ENCODE measurements at regions not wholly inside any gene's neighbourhood (a gene's known extent, or its start where the extent isn't known, plus 50 kb on each side); places are given as distances from the start of the nearest gene placed in this dataset.

GRCh38 chr12:24707334-24707733, 241.6 kb downstream of the BCAT1 start (continued):
- TF ChIP-seq SREBF2 (IDR thresholded peaks at IDR 0.05): no peak

- Histone ChIP-seq H3K4me3 (no peak overlapping the region), H3K4me1 (no peaks in the 10 kb centered on the region), H3K4me2 (no peak overlapping the region), H3K27ac (no peak overlapping the region), H3K9me3 (no peaks in the 10 kb centered on the region)
- ChIA-PET CTCF (no interaction called here), POLR2A (no interaction called here)
- DNase-seq (ENCODE audit: low read depth in 1 of 2, low spot score in 1 of 2) (no peak), FAIRE-seq (no peak), ATAC-seq (no peak)
- TF ChIP-seq GATA3 (IDR thresholded peaks at IDR 0.05; ENCODE audit: borderline replicate concordance): no peak
- TF ChIP-seq FOXS1 (CRISPR knock-in tag; IDR thresholded peaks at IDR 0.05): no peak
- TF ChIP-seq CBX8 (IDR thresholded peaks at IDR 0.05): no peak
- TF ChIP-seq ZNF302 (CRISPR knock-in tag; IDR thresholded peaks at IDR 0.05): no peak
- no peak for TF ChIP-seq HOXB13 (CRISPR knock-in tag; IDR thresholded peaks at IDR 0.05; ENCODE audit: low read depth)
- TF ChIP-seq RFX5 (IDR thresholded peaks at IDR 0.05): no peak
- TF ChIP-seq FOSB (CRISPR knock-in tag; IDR thresholded peaks at IDR 0.05): no peak
- TF ChIP-seq RARB (CRISPR knock-in tag; IDR thresholded peaks at IDR 0.05): no peak
- TF ChIP-seq CHD2 (IDR thresholded peaks at IDR 0.05; ENCODE audit: low read length, partially characterized antibody): no peak
- no peak for TF ChIP-seq ZSCAN20 (CRISPR knock-in tag; IDR thresholded peaks at IDR 0.05)
- TF ChIP-seq TP53 (CRISPR knock-in tag; IDR thresholded peaks at IDR 0.05): no peak
- TF ChIP-seq NR3C1 (IDR thresholded peaks at IDR 0.05): no peak
- 11% methylated on average over 4 of the region's 4 CpGs for WGBS (ENCODE audit: missing lambda C conversion rate)
Measured at GRCh38 chr12:24705741-24706358, 243.1 kb downstream of the BCAT1 start.

GRCh38 chr12:24705216-24705615, 243.7 kb downstream of the BCAT1 start:
- no peak for DNase-seq (ENCODE audit: low read depth in 1 of 2, low spot score in 1 of 2)
- Histone ChIP-seq H3K27ac (no peak overlapping the region), H3K4me1 (no peaks in the 10 kb centered on the region), H3K9me3 (no peaks in the 10 kb centered on the region), H3K4me3 (no peak overlapping the region), H3K4me2 (no peak overlapping the region)
- CTCF ChIA-PET: no interaction called here
- TF ChIP-seq ZNF302 (CRISPR knock-in tag; IDR thresholded peaks at IDR 0.05) (no peak), SMC3 (IDR thresholded peaks at IDR 0.05) (no peak), RNF2 (IDR thresholded peaks at IDR 0.05; ENCODE audit: borderline replicate concordance, low read depth) (no peak)
- ATAC-seq: no peak
- FAIRE-seq: no peak
- WGBS (ENCODE audit: missing lambda C conversion rate): 44% methylated on average over 2 of the region's 2 CpGs
- POLR2A ChIA-PET: no interaction called here

- no peak for ATAC-seq
- whole genome bisulfite sequencing (ENCODE audit: missing lambda C conversion rate): 30% methylated on average over 3 of the region's 3 CpGs
- CTCF ChIA-PET: interaction anchor here (0.8 kb wide), 1 partner anchor 374 kb away, joined by 3 read pairs; no protein-coding TSS in a partner anchor
- no peaks in the 10 kb centered on the region for H3K9me3 ChIP-seq
- DNase-seq (ENCODE audit: low read depth in 1 of 2, low spot score in 1 of 2): no peak
- TF ChIP-seq FOSB (CRISPR knock-in tag; IDR thresholded peaks at IDR 0.05) (no peak), HDAC2 (IDR thresholded peaks at IDR 0.05) (no peak)
- POLR2A ChIA-PET: no interaction called here
- H3K27ac ChIP-seq: no peak overlapping the region
- no peak overlapping the region for H3K4me2 ChIP-seq
- no peak for FAIRE-seq
- no peak overlapping the region for H3K4me3 ChIP-seq
- no peaks in the 10 kb centered on the region for H3K4me1 ChIP-seq
Measured at GRCh38 chr12:24701343-24701742, 247.6 kb downstream of the BCAT1 start.

DNA sequence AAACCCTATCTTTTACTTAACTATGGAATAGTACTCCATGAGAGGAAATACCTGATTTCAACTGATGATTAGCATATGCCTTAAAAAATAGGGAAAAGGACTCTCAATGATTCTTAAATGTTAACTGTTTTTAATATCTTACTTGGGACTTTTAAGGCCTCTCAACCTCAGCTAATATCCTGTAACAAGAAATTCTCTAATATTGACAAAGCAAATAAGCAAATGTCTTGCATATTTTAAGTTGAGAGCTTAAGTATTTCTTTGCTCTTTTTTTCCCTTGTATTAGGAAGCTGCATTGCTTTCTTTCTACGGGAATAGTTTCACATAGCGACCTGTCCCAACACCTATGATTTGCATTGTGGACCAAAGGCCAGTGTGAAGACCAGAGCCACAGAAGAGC, 249.9 kb downstream of the BCAT1 start:
- ChIA-PET POLR2A (no interaction called here), CTCF (no interaction called here)
- Histone ChIP-seq H3K4me2 (no peak overlapping the region), H3K27ac (no peak overlapping the region), H3K9me3 (no peaks in the 10 kb centered on the region), H3K4me3 (no peak overlapping the region), H3K4me1 (no peaks in the 10 kb centered on the region)
- WGBS (ENCODE audit: missing lambda C conversion rate): 7% methylated on average over 2 of the region's 2 CpGs
- no peak for FAIRE-seq
- ATAC-seq: no peak
- DNase-seq (ENCODE audit: low read depth in 1 of 2, low spot score in 1 of 2): no peak
- TF ChIP-seq POLR2AphosphoS2 (conservative IDR thresholded peaks at IDR 0.05; ENCODE audit: low read length) (no peak), E2F6 (IDR thresholded peaks at IDR 0.05; ENCODE audit: borderline replicate concordance, low read depth) (no peak), HOXB5 (CRISPR knock-in tag; IDR thresholded peaks at IDR 0.05) (no peak), KDM1A (IDR thresholded peaks at IDR 0.05; ENCODE audit: low read depth) (no peak), ELK1 (IDR thresholded peaks at IDR 0.05; ENCODE audit: low read depth, low read length) (no peak), HDAC2 (IDR thresholded peaks at IDR 0.05) (no peak), MAZ (IDR thresholded peaks at IDR 0.05; ENCODE audit: borderline replicate concordance, low read depth, low read length) (no peak), MAFK (IDR thresholded peaks at IDR 0.05; ENCODE audit: partially characterized antibody) (no peak), HMGXB4 (CRISPR knock-in tag; IDR thresholded peaks at IDR 0.05; ENCODE audit: borderline replicate concordance) (no peak), FOSB (CRISPR knock-in tag; IDR thresholded peaks at IDR 0.05) (no peak), GATA3 (IDR thresholded peaks at IDR 0.05; ENCODE audit: borderline replicate concordance) (no peak), ZC3H11A (IDR thresholded peaks at IDR 0.05) (no peak), HOXB13 (CRISPR knock-in tag; IDR thresholded peaks at IDR 0.05; ENCODE audit: low read depth) (no peak)
- TF ChIP-seq, protein P1, sequence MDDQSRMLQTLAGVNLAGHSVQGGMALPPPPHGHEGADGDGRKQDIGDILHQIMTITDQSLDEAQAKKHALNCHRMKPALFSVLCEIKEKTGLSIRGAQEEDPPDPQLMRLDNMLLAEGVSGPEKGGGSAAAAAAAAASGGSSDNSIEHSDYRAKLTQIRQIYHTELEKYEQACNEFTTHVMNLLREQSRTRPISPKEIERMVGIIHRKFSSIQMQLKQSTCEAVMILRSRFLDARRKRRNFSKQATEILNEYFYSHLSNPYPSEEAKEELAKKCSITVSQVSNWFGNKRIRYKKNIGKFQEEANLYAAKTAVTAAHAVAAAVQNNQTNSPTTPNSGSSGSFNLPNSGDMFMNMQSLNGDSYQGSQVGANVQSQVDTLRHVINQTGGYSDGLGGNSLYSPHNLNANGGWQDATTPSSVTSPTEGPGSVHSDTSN (IDR thresholded peaks at IDR 0.05): no peak
